Neuronal stem cell (in vitro differentiated cells): ENCODE measurements at regions not wholly inside any gene's neighbourhood (a gene's known extent, or its start where the extent isn't known, plus 50 kb on each side); places are given as distances from the start of the nearest gene placed in this dataset.
A peak's percentile ranks its signal among the peaks of the same experiment; 100 is the strongest.

Experiments used
- DNase-seq: peaks from one replicate; pipeline ENCODE4 v3.0.0-alpha.2; 2013; ENCODE audit warnings: low spot score
- H2AFZ ChIP-seq: one replicate; pipeline ENCODE4 v1.6.1; 2013; ENCODE audit warnings: mild to moderate bottlenecking, low read length, inconsistent platforms
- H2AK5ac ChIP-seq: 2 replicates; pipeline ENCODE4 v1.6.1; 2013; ENCODE audit warnings: low read depth, mild to moderate bottlenecking, inconsistent platforms, low read length, moderate library complexity, mixed read lengths
- H2BK120ac ChIP-seq: 2 replicates; pipeline ENCODE4 v1.6.1; 2013; ENCODE audit warnings: low read depth, mild to moderate bottlenecking, inconsistent platforms, low read length, moderate library complexity, mixed read lengths
- H2BK12ac ChIP-seq: one replicate; pipeline ENCODE4 v1.6.1; 2013; ENCODE audit warnings: low read length, inconsistent platforms
- H2BK15ac ChIP-seq: 2 replicates; pipeline ENCODE4 v1.6.1; 2013; ENCODE audit warnings: mild to moderate bottlenecking, low read length, inconsistent platforms, mixed read lengths
- H2BK5ac ChIP-seq: one replicate; pipeline ENCODE4 v1.6.1; 2013; ENCODE audit warnings: inconsistent platforms, mild to moderate bottlenecking, low read length, moderate library complexity
- H3K14ac ChIP-seq: one replicate; pipeline ENCODE4 v1.6.1; 2013; ENCODE audit warnings: low read length, inconsistent platforms
- H3K18ac ChIP-seq: 2 replicates; pipeline ENCODE4 v1.6.1; 2013; ENCODE audit warnings: low read length, inconsistent platforms
- H3K23ac ChIP-seq: 2 replicates; pipeline ENCODE4 v1.6.1; 2013; ENCODE audit warnings: low read depth, mild to moderate bottlenecking, mixed read lengths, low read length, inconsistent platforms; ENCODE audit not compliant: poor library complexity
- H3K27ac ChIP-seq: replicated peaks from 3 replicates; pipeline ENCODE4 v1.5.1; 2013; ENCODE audit warnings: low read length, inconsistent platforms
- H3K27me3 ChIP-seq, 3 experiments: 2 replicates each; pipeline ENCODE4 v1.6.1; 2013; ENCODE audit warnings: low read length in 3 of 3, mild to moderate bottlenecking in 2 of 3, inconsistent platforms in 1 of 3, low read depth in 1 of 3, mixed read lengths in 1 of 3, moderate library complexity in 1 of 3; ENCODE audit not compliant: control insufficient read depth in 3 of 3, insufficient read depth in 3 of 3
- H3K36me3 ChIP-seq, 2 donors: replicated peaks in 1 of 2; 2 replicates each; pipeline ENCODE4 v1.6.1; 2013; ENCODE audit warnings: low read length in 2 of 2; ENCODE audit not compliant: control insufficient read depth in 2 of 2, insufficient read depth in 2 of 2
- H3K4ac ChIP-seq: 2 replicates; pipeline ENCODE4 v1.6.1; 2013; ENCODE audit warnings: inconsistent platforms, mild to moderate bottlenecking, low read length, moderate library complexity
- H3K4me1 ChIP-seq, 2 donors: 1 replicate in 1 of 2; 2 replicates in 1 of 2; pipeline ENCODE4 v1.6.1; 2013; ENCODE audit warnings: low read length in 2 of 2, low read depth in 1 of 2; ENCODE audit not compliant: control insufficient read depth in 2 of 2, insufficient read depth in 1 of 2
- H3K4me2 ChIP-seq: one replicate; pipeline ENCODE4 v1.6.1; 2013; ENCODE audit warnings: mild to moderate bottlenecking, low read length, inconsistent platforms; ENCODE audit not compliant: insufficient read depth, poor library complexity, severe bottlenecking
- H3K4me3 ChIP-seq, 2 donors: 2 replicates each; pipeline ENCODE4 v1.5.1; 2013; ENCODE audit warnings: low read length in 2 of 2, mild to moderate bottlenecking in 2 of 2, inconsistent platforms in 1 of 2, moderate library complexity in 1 of 2
- H3K79me1 ChIP-seq: one replicate; pipeline ENCODE4 v1.6.1; 2013; ENCODE audit warnings: low read depth, mild to moderate bottlenecking, inconsistent platforms, low read length, moderate library complexity
- H3K9ac ChIP-seq: one replicate; pipeline ENCODE4 v1.6.1; 2013; ENCODE audit warnings: mild to moderate bottlenecking, low read depth, low read length, inconsistent platforms; ENCODE audit not compliant: poor library complexity
- H3K9me3 ChIP-seq, 2 donors: replicated peaks in 1 of 2; 2 replicates each; pipeline versions ENCODE3 to v1.6.1; 2013; ENCODE audit warnings: low read length in 2 of 2, mild to moderate bottlenecking in 2 of 2, inconsistent platforms in 1 of 2, low read depth in 1 of 2, mixed read lengths in 1 of 2, moderate library complexity in 1 of 2; ENCODE audit not compliant: control insufficient read depth in 2 of 2, insufficient read depth in 1 of 2
- H4K8ac ChIP-seq: one replicate; pipeline ENCODE4 v1.6.1; 2013; ENCODE audit warnings: low read depth, mild to moderate bottlenecking, inconsistent platforms, low read length, moderate library complexity
- H4K91ac ChIP-seq: one replicate; pipeline ENCODE4 v1.6.1; 2013; ENCODE audit warnings: low read length, low read depth, mild to moderate bottlenecking, inconsistent platforms; ENCODE audit not compliant: poor library complexity
- WGBS, 2 donors: extraction: QIAGEN DNeasy Blood & Tissue Kit; methylation state at CpG; one replicate each; pipeline ENCODE4 v1.1.7; 2013; ENCODE audit warnings: missing lambda C conversion rate in 2 of 2, mixed read lengths in 1 of 2; ENCODE audit not compliant: insufficient read length in 2 of 2, insufficient replicate concordance in 1 of 2; ENCODE audit errors: extremely low coverage in 2 of 2; 5-methylcytosine and 5-hydroxymethylcytosine counted together

DNA sequence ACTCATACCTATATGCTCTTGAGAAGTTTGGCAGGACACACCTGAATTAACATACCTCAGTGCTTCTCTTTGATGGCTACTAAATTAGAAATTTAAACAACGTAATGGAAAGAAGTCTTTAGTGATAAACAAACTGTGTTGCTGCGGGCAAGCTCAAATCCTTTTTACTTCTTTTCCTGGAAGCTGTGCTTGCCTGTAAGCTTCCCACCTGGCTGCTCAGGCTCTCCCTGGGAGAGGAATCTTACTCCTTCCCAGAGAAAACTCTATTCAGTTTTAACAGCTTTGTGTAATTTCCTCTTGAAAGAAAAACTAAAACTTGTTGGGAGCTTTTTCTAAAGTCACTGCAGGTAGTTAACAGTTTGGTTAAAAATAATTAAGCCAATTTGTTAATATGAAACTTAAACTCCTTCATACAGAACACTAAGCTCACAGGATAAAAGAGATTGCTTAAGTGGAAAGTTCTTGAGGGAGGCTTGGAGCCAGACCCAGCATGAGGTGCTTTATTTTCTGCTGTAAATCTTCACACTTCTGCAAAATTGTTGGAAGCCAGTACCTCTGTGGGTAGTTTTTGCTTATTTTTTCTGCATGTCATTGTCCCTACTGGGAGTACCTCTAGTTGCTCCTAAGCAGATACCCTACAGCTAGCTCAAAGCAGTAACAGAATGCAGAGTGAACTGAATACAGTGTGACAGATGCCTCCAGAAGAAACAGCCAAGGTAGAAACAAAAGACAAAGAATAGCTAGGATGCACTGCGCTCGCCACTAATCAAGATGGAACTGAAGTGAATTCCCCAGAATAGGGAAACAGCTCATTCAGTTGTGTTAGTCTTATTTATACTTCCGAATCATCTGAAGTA, 1253.0 kb downstream of the PCDH17 start:
- no CpG with 5 or more reads among the region's 5 CpGs for WGBS, 2 donors
- H2BK12ac ChIP-seq: no peak overlapping the region
- H3K4me2 ChIP-seq: no peak overlapping the region

DNA sequence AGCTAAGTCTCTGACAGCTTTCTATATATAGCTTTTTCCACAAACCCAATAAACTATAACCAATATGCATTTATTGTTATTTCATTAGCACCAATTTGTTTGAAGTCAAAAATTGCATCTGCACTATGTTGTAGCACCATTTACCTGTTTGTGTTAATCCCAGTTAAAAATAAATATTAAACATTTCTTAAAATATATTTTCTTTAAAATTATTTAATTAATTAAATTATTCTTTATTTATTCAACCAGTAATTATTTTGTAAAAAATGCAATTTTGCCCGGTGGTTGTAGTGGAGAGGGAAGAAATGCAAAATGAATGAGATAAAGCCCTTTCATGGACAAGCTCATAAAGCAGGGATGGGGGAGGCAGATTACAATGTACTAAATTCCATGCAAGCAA, 1257.9 kb downstream of the PCDH17 start:
- Histone ChIP-seq H3K4ac (no peak overlapping the region), H3K9ac (no peak overlapping the region), H2AK5ac (no peak overlapping the region), H2BK12ac (no peak overlapping the region), H2BK15ac (no peak overlapping the region), H3K4me3 (no peak overlapping the region), H3K9me3 (no peaks in the 10 kb centered on the region), H3K4me2 (no peak overlapping the region), H4K8ac (no peak overlapping the region), H3K27me3 (no peaks in the 10 kb centered on the region), H2BK120ac (no peak overlapping the region), H3K4me1 (peaks cover 0 to 3% of the 10 kb centered on the region in 2 donors), H3K14ac (no peak overlapping the region), H3K79me1 (no peaks in the 10 kb centered on the region), H3K23ac (no peak overlapping the region), H3K36me3 (no peaks in the 10 kb centered on the region), H2BK5ac (no peak overlapping the region), H4K91ac (no peak overlapping the region), H3K27ac (no peak overlapping the region), H2AFZ (no peak overlapping the region), H3K18ac (no peak overlapping the region)
- DNase-seq: no peak
- no CpG with 5 or more reads among the region's 1 CpG for WGBS, 2 donors

More for the DNA sequence above, 1253.0 kb downstream of the PCDH17 start:
- H4K8ac ChIP-seq: no peak overlapping the region
- no peak overlapping the region for H4K91ac ChIP-seq
- no peak overlapping the region for H2BK15ac ChIP-seq
- H3K9me3 ChIP-seq: no peaks in the 10 kb centered on the region
- H3K18ac ChIP-seq: no peak overlapping the region
- H3K27ac ChIP-seq: no peak overlapping the region
- H3K9ac ChIP-seq: no peak overlapping the region
- H2AK5ac ChIP-seq: no peak overlapping the region
- no peak overlapping the region for H3K4ac ChIP-seq
- H2BK5ac ChIP-seq: no peak overlapping the region
- no peak overlapping the region for H3K14ac ChIP-seq
- H3K79me1 ChIP-seq: no peaks in the 10 kb centered on the region
- H3K4me3 ChIP-seq: no peak overlapping the region
- no peak for DNase-seq
- H2AFZ ChIP-seq: no peak overlapping the region
- no peaks in the 10 kb centered on the region for H3K36me3 ChIP-seq
- no peaks in the 10 kb centered on the region for H3K27me3 ChIP-seq
- H2BK120ac ChIP-seq: no peak overlapping the region
- H3K23ac ChIP-seq: no peak overlapping the region
- peaks cover 0 to 3% of the 10 kb centered on the region in 2 donors for H3K4me1 ChIP-seq

DNA sequence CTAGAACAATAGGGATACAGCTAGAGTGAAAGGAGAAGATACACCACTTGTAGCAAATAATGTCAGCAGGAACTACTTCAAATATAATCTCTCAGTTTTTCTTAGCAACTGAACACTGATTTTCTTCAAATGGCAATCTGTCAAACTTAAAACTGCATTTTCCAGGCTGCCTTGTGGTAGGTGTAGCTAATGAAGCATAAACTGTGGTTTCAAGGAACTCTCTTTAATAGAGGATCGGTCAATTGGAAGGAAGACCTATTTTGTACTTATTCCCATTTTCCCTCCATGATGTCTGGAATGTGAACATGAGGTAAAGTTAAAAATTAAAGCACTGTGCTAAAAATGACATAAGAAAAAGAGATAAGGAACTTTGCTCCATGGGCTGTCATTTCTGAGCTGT, 1261.9 kb downstream of the PCDH17 start:
- Histone ChIP-seq H2BK120ac (no peak overlapping the region), H3K27me3 (no peaks in the 10 kb centered on the region), H3K27ac (no peak overlapping the region), H3K4me2 (no peak overlapping the region), H2BK5ac (no peak overlapping the region), H3K18ac (no peak overlapping the region), H3K4me3 (no peak overlapping the region), H2AFZ (no peak overlapping the region), H2BK15ac (no peak overlapping the region), H3K4me1 (no peaks in the 10 kb centered on the region), H4K91ac (no peak overlapping the region), H4K8ac (no peak overlapping the region), H2AK5ac (no peak overlapping the region), H3K79me1 (no peaks in the 10 kb centered on the region), H2BK12ac (no peak overlapping the region), H3K9ac (no peak overlapping the region), H3K4ac (no peak overlapping the region), H3K36me3 (no peaks in the 10 kb centered on the region), H3K9me3 (no peaks in the 10 kb centered on the region), H3K14ac (no peak overlapping the region), H3K23ac (no peak overlapping the region)
- DNase-seq: no peak
- WGBS, 2 donors: no CpG with 5 or more reads among the region's 1 CpG

DNA sequence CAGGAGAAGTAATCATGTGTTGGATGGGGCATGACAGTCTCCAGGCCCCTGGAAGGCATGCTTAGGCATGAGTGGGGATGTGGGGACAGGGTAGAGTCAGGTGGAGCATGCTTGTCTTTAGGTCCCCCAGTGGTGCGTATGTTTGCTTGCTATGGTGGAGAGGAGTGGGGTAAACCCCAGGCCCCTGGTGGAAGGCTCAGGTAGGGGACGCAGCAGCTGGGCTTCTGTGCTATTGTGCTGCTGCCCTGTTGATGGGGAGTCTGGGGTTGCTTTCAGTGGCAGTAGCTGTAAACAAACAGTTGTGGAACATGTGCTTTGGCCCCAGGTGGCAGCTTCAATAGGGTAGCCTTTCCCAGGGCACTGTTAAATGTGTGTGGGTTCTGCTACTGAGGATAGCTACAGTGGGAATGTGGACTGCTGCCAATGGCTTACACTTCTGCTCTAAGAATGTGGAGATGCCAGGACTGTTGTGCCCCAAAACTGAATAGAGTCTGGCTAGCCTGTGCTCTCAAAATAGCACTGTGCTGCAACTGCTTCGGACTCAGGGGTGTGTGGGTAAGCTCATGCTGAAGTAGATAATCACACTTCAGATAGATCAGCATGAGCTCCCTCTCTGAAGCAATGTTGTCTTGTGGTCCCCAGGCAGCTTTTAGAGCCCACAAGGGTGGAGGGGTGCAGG, 1257.3 kb downstream of the DIAPH3 start:
- Histone ChIP-seq H2BK120ac (peak overlapping the region; percentile 7), H3K4me1 (no peaks in the 10 kb centered on the region), H3K36me3 (no peaks in the 10 kb centered on the region), H4K91ac (no peak overlapping the region), H3K14ac (no peak overlapping the region), H3K4me3 (no peak overlapping the region), H2BK15ac (no peak overlapping the region), H2AFZ (peak overlapping the region; percentile 32), H3K9me3 (no peaks in the 10 kb centered on the region), H3K79me1 (no peaks in the 10 kb centered on the region), H4K8ac (no peak overlapping the region), H3K4ac (no peak overlapping the region), H2BK12ac (no peak overlapping the region), H3K27ac (no peak overlapping the region), H2AK5ac (no peak overlapping the region), H3K18ac (peak overlapping the region; percentile 63), H3K23ac (no peak overlapping the region), H2BK5ac (no peak overlapping the region), H3K27me3 (no peaks in the 10 kb centered on the region), H3K4me2 (no peak overlapping the region), H3K9ac (no peak overlapping the region)
- no peak for DNase-seq
- no CpG with 5 or more reads among the region's 3 CpGs for WGBS, 2 donors
